ENCODE measurements at regions not wholly inside any gene's neighbourhood (a gene's known extent, or its start where the extent isn't known, plus 50 kb on each side); places are given as distances from the start of the nearest gene placed in this dataset.
A peak's percentile ranks its signal among the peaks of the same experiment; 100 is the strongest.

- H3K4me3 ChIP-seq (ENCODE audit: low read depth, low read length, poor library complexity, severe bottlenecking) = no peak overlapping the region
- BruUV-seq (replicated peaks) = no TSS peak
- ChIA-PET CTCF (no interaction called here), POLR2A (ENCODE audit: low non-redundant PET) (no interaction called here)
- H3K4me1 ChIP-seq (ENCODE audit: insufficient read depth, low read length, poor library complexity, severe bottlenecking) = no peaks in the 10 kb centered on the region
- H3K36me3 ChIP-seq (ENCODE audit: insufficient read depth, low read length, poor library complexity, severe bottlenecking) = no peaks in the 10 kb centered on the region
- no peak for DNase-seq (ENCODE audit: low spot score)
- no peaks in the 10 kb centered on the region for H3K27me3 ChIP-seq (replicated peaks; ENCODE audit: insufficient read depth, low read depth, low read length, poor library complexity)
- H3K9me3 ChIP-seq (ENCODE audit: low read depth, low read length, poor library complexity, severe bottlenecking) = no peaks in the 10 kb centered on the region
- TF ChIP-seq EZH2 (IDR thresholded peaks at IDR 0.05; ENCODE audit: borderline replicate concordance, low read depth, low read length, poor library complexity, severe bottlenecking) = no peak
- TF ChIP-seq, protein P1, sequence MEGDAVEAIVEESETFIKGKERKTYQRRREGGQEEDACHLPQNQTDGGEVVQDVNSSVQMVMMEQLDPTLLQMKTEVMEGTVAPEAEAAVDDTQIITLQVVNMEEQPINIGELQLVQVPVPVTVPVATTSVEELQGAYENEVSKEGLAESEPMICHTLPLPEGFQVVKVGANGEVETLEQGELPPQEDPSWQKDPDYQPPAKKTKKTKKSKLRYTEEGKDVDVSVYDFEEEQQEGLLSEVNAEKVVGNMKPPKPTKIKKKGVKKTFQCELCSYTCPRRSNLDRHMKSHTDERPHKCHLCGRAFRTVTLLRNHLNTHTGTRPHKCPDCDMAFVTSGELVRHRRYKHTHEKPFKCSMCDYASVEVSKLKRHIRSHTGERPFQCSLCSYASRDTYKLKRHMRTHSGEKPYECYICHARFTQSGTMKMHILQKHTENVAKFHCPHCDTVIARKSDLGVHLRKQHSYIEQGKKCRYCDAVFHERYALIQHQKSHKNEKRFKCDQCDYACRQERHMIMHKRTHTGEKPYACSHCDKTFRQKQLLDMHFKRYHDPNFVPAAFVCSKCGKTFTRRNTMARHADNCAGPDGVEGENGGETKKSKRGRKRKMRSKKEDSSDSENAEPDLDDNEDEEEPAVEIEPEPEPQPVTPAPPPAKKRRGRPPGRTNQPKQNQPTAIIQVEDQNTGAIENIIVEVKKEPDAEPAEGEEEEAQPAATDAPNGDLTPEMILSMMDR (conservative IDR thresholded peaks at IDR 0.05; ENCODE audit: low read depth, low read length) = no peak
- H3K27ac ChIP-seq (ENCODE audit: low read depth, low read length, poor library complexity, severe bottlenecking) = no peak overlapping the region
- intact Hi-C loops (cut with micrococcal nuclease; ENCODE audit: unreplicated experiment) = no loop called here
These were observed 409.5 kb upstream of the REG3G start for GRCh38 chr2:78615956-78616355.

GRCh38 chr2:78634425-78634824, 391.1 kb upstream of the REG3G start:
- H3K4me1 ChIP-seq (ENCODE audit: insufficient read depth, low read length, poor library complexity, severe bottlenecking) = no peaks in the 10 kb centered on the region
- no peaks in the 10 kb centered on the region for H3K9me3 ChIP-seq (ENCODE audit: low read depth, low read length, poor library complexity, severe bottlenecking)
- H3K27me3 ChIP-seq (replicated peaks; ENCODE audit: insufficient read depth, low read depth, low read length, poor library complexity) = no peaks in the 10 kb centered on the region
- H3K27ac ChIP-seq (ENCODE audit: low read depth, low read length, poor library complexity, severe bottlenecking) = no peak overlapping the region
- ChIA-PET CTCF (no interaction called here), POLR2A (ENCODE audit: low non-redundant PET) (no interaction called here)
- no peak for TF ChIP-seq EZH2 (IDR thresholded peaks at IDR 0.05; ENCODE audit: borderline replicate concordance, low read depth, low read length, poor library complexity, severe bottlenecking)
- TF ChIP-seq, protein P1 (conservative IDR thresholded peaks at IDR 0.05; ENCODE audit: low read depth, low read length) = no peak
- no peak for DNase-seq (ENCODE audit: low spot score)
- intact Hi-C loops (cut with micrococcal nuclease; ENCODE audit: unreplicated experiment) = no loop called here
- H3K36me3 ChIP-seq (ENCODE audit: insufficient read depth, low read length, poor library complexity, severe bottlenecking) = no peaks in the 10 kb centered on the region
- no TSS peak for BruUV-seq (replicated peaks)
- no peak overlapping the region for H3K4me3 ChIP-seq (ENCODE audit: low read depth, low read length, poor library complexity, severe bottlenecking)

- no peak overlapping the region for H3K27ac ChIP-seq (ENCODE audit: low read depth, low read length, poor library complexity, severe bottlenecking)
- CTCF ChIA-PET = no interaction called here
- POLR2A ChIA-PET (ENCODE audit: low non-redundant PET) = no interaction called here
- TF ChIP-seq, protein P1 (conservative IDR thresholded peaks at IDR 0.05; ENCODE audit: low read depth, low read length) = no peak
- TF ChIP-seq EZH2 (IDR thresholded peaks at IDR 0.05; ENCODE audit: borderline replicate concordance, low read depth, low read length, poor library complexity, severe bottlenecking) = no peak
- no peak overlapping the region for H3K4me3 ChIP-seq (ENCODE audit: low read depth, low read length, poor library complexity, severe bottlenecking)
- intact Hi-C loops (cut with micrococcal nuclease; ENCODE audit: unreplicated experiment) = no loop called here
- H3K36me3 ChIP-seq (ENCODE audit: insufficient read depth, low read length, poor library complexity, severe bottlenecking) = no peaks in the 10 kb centered on the region
- no TSS peak for BruUV-seq (replicated peaks)
- no peaks in the 10 kb centered on the region for H3K27me3 ChIP-seq (replicated peaks; ENCODE audit: insufficient read depth, low read depth, low read length, poor library complexity)
- H3K9me3 ChIP-seq (ENCODE audit: low read depth, low read length, poor library complexity, severe bottlenecking) = no peaks in the 10 kb centered on the region
- peak; percentile 28 for DNase-seq (ENCODE audit: low spot score)
- H3K4me1 ChIP-seq (ENCODE audit: insufficient read depth, low read length, poor library complexity, severe bottlenecking) = no peaks in the 10 kb centered on the region
These were observed 380.6 kb upstream of the REG3G start for GRCh38 chr2:78644854-78645253.

Data from A673 (cell line).